ENCODE measurements at regions not wholly inside any gene's neighbourhood (a gene's known extent, or its start where the extent isn't known, plus 50 kb on each side); places are given as distances from the start of the nearest gene placed in this dataset.

DNA sequence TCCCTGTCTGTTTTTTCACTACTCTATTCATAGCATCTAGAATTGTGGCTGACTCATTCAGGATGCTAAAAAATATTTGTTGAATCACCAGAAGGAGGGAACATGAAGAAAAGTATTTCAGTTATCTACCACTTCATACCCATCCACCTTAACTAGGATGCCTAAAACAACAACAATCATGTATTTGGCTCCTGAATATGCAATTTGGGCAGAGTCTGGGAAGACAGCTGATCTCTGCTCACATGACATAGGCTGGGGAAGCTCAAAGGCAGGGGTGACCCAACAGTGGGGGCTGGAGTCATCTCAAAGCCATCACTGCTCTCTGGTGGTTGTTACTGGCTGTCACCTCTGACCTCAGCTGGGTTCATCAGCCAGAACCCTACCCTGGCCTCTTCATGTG is 80.1 kb upstream of the RPL38 start:
- H3K27me3 ChIP-seq (ENCODE audit: insufficient read depth, low read depth, low read length), result no peaks in the 10 kb centered on the region
- H4K20me1 ChIP-seq (ENCODE audit: insufficient read depth), result no peaks in the 10 kb centered on the region
- no peaks in the 10 kb centered on the region for H3K36me3 ChIP-seq (ENCODE audit: insufficient read depth, low read length)
- no peak overlapping the region for H3K27ac ChIP-seq (ENCODE audit: low read length)
- H3K4me2 ChIP-seq (ENCODE audit: low read length), result no peak overlapping the region
- H3K9me2 ChIP-seq (ENCODE audit: insufficient read depth, low read length), result no peaks in the 10 kb centered on the region
- no peak overlapping the region for H2AFZ ChIP-seq (ENCODE audit: low read depth, low read length)
- H3K9me3 ChIP-seq (ENCODE audit: low read length), result no peaks in the 10 kb centered on the region
- H3K79me2 ChIP-seq (replicated peaks; ENCODE audit: insufficient read depth, low read length), result no peaks in the 10 kb centered on the region
- TF ChIP-seq SMC3 (conservative IDR thresholded peaks at IDR 0.05; ENCODE audit: poor library complexity), result no peak
- TF ChIP-seq, protein P1, sequence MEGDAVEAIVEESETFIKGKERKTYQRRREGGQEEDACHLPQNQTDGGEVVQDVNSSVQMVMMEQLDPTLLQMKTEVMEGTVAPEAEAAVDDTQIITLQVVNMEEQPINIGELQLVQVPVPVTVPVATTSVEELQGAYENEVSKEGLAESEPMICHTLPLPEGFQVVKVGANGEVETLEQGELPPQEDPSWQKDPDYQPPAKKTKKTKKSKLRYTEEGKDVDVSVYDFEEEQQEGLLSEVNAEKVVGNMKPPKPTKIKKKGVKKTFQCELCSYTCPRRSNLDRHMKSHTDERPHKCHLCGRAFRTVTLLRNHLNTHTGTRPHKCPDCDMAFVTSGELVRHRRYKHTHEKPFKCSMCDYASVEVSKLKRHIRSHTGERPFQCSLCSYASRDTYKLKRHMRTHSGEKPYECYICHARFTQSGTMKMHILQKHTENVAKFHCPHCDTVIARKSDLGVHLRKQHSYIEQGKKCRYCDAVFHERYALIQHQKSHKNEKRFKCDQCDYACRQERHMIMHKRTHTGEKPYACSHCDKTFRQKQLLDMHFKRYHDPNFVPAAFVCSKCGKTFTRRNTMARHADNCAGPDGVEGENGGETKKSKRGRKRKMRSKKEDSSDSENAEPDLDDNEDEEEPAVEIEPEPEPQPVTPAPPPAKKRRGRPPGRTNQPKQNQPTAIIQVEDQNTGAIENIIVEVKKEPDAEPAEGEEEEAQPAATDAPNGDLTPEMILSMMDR (IDR thresholded peaks at IDR 0.05; ENCODE audit: poor library complexity, severe bottlenecking), result no peak
- H3K4me3 ChIP-seq (ENCODE audit: low read length), result no peak overlapping the region
- no peak overlapping the region for H3K9ac ChIP-seq (ENCODE audit: low read length)
- H3F3A ChIP-seq (ENCODE audit: insufficient read depth, low read length, poor library complexity, severe bottlenecking), result no peaks in the 10 kb centered on the region

DNA sequence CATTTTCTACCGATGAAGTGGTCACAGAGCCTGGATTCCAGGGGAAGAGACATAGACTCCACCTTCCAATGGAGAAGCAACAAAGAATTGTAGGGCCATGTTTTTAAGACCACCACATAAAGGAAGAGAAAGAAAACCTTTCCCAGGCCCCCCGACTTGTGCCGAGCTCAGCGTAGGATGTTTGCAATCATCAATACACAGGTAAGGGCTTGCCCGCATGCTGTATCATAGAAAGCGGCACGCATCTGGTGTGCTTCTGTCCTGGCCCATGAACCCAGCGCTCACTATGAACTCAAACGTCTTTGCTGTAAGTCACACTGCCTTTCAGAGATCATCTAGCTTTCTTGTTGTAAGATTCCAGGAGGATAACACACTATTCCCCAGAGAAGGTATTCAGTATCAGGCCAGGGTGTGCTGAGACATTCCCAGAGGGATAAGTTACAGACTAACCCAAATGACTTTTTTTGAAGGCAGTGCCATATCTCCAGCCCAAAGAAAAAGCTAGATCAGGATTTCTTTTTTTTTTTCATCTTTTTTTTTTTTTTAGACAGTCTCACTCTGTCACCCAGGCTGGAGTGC is 79.5 kb upstream of the RPL38 start:
- H3K9ac ChIP-seq (ENCODE audit: low read length), result no peak overlapping the region
- H3K36me3 ChIP-seq (ENCODE audit: insufficient read depth, low read length), result no peaks in the 10 kb centered on the region
- H3K27me3 ChIP-seq (ENCODE audit: insufficient read depth, low read depth, low read length), result no peaks in the 10 kb centered on the region
- H3K79me2 ChIP-seq (replicated peaks; ENCODE audit: insufficient read depth, low read length), result no peaks in the 10 kb centered on the region
- H4K20me1 ChIP-seq (ENCODE audit: insufficient read depth), result no peaks in the 10 kb centered on the region
- no peak overlapping the region for H3K4me2 ChIP-seq (ENCODE audit: low read length)
- H3K4me3 ChIP-seq (ENCODE audit: low read length), result no peak overlapping the region
- no peaks in the 10 kb centered on the region for H3F3A ChIP-seq (ENCODE audit: insufficient read depth, low read length, poor library complexity, severe bottlenecking)
- no peaks in the 10 kb centered on the region for H3K9me3 ChIP-seq (ENCODE audit: low read length)
- H3K9me2 ChIP-seq (ENCODE audit: insufficient read depth, low read length), result no peaks in the 10 kb centered on the region
- no peak overlapping the region for H2AFZ ChIP-seq (ENCODE audit: low read depth, low read length)
- no peak for TF ChIP-seq SMC3 (conservative IDR thresholded peaks at IDR 0.05; ENCODE audit: poor library complexity)
- TF ChIP-seq, protein P2, sequence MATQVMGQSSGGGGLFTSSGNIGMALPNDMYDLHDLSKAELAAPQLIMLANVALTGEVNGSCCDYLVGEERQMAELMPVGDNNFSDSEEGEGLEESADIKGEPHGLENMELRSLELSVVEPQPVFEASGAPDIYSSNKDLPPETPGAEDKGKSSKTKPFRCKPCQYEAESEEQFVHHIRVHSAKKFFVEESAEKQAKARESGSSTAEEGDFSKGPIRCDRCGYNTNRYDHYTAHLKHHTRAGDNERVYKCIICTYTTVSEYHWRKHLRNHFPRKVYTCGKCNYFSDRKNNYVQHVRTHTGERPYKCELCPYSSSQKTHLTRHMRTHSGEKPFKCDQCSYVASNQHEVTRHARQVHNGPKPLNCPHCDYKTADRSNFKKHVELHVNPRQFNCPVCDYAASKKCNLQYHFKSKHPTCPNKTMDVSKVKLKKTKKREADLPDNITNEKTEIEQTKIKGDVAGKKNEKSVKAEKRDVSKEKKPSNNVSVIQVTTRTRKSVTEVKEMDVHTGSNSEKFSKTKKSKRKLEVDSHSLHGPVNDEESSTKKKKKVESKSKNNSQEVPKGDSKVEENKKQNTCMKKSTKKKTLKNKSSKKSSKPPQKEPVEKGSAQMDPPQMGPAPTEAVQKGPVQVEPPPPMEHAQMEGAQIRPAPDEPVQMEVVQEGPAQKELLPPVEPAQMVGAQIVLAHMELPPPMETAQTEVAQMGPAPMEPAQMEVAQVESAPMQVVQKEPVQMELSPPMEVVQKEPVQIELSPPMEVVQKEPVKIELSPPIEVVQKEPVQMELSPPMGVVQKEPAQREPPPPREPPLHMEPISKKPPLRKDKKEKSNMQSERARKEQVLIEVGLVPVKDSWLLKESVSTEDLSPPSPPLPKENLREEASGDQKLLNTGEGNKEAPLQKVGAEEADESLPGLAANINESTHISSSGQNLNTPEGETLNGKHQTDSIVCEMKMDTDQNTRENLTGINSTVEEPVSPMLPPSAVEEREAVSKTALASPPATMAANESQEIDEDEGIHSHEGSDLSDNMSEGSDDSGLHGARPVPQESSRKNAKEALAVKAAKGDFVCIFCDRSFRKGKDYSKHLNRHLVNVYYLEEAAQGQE (IDR thresholded peaks at IDR 0.05; ENCODE audit: borderline replicate concordance), result no peak
- TF ChIP-seq, protein P1 (IDR thresholded peaks at IDR 0.05; ENCODE audit: poor library complexity, severe bottlenecking), result no peak
- TF ChIP-seq RAD21 (conservative IDR thresholded peaks at IDR 0.05), result no peak
- no peak for TF ChIP-seq POLR2AphosphoS5 (IDR thresholded peaks at IDR 0.05)
- no peak for TF ChIP-seq TAF1 (IDR thresholded peaks at IDR 0.05; ENCODE audit: low read depth)
- no peak for TF ChIP-seq MXI1 (conservative IDR thresholded peaks at IDR 0.05; ENCODE audit: poor library complexity, severe bottlenecking)
- no peak for TF ChIP-seq EZH2 (IDR thresholded peaks at IDR 0.05; ENCODE audit: borderline replicate concordance, insufficient read depth, low read length, poor library complexity, severe bottlenecking)
- TF ChIP-seq EP300 (conservative IDR thresholded peaks at IDR 0.05; ENCODE audit: poor library complexity, severe bottlenecking), result no peak
- H3K27ac ChIP-seq (ENCODE audit: low read length), result no peak overlapping the region

Measured in neural cell (in vitro differentiated cells).